ENCODE measurements at regions not wholly inside any gene's neighbourhood (a gene's known extent, or its start where the extent isn't known, plus 50 kb on each side); places are given as distances from the start of the nearest gene placed in this dataset.

GRCh38 chr13:65011378-65011777 is 2218.8 kb downstream of the PCDH9 start:
- TF ChIP-seq, protein P1, sequence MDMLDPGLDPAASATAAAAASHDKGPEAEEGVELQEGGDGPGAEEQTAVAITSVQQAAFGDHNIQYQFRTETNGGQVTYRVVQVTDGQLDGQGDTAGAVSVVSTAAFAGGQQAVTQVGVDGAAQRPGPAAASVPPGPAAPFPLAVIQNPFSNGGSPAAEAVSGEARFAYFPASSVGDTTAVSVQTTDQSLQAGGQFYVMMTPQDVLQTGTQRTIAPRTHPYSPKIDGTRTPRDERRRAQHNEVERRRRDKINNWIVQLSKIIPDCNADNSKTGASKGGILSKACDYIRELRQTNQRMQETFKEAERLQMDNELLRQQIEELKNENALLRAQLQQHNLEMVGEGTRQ (IDR thresholded peaks at IDR 0.05; ENCODE audit: low read depth, low read length), result no peak
- TF ChIP-seq RFX5 (IDR thresholded peaks at IDR 0.05; ENCODE audit: low read depth, low read length), result no peak
- TF ChIP-seq CEBPB (IDR thresholded peaks at IDR 0.05; ENCODE audit: low read depth, low read length), result no peak
- TF ChIP-seq, protein P2, sequence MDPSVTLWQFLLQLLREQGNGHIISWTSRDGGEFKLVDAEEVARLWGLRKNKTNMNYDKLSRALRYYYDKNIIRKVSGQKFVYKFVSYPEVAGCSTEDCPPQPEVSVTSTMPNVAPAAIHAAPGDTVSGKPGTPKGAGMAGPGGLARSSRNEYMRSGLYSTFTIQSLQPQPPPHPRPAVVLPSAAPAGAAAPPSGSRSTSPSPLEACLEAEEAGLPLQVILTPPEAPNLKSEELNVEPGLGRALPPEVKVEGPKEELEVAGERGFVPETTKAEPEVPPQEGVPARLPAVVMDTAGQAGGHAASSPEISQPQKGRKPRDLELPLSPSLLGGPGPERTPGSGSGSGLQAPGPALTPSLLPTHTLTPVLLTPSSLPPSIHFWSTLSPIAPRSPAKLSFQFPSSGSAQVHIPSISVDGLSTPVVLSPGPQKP (IDR thresholded peaks at IDR 0.05; ENCODE audit: borderline replicate concordance, low read depth, low read length), result no peak
